GM21360 (cell line): ENCODE measurements at regions not wholly inside any gene's neighbourhood (a gene's known extent, or its start where the extent isn't known, plus 50 kb on each side); places are given as distances from the start of the nearest gene placed in this dataset.
"Not testable (repeated sequence)": the region's sequence is repeated elsewhere in the genome, so short reads cannot be mapped to it uniquely, and the experiment has no call there.

Source experiments
- ATAC-seq: cut with Tn5 transposase; IDR thresholded peaks from one replicate; pipeline ENCODE4 v1.9.1; 2021; ENCODE audit warnings: mild to moderate bottlenecking, moderate library complexity; ENCODE audit not compliant: unreplicated experiment

- ATAC-seq, result no peak
These were observed 341.8 kb upstream of the GJE1 start for GRCh38 chr6:141790921-141791320.

DNA sequence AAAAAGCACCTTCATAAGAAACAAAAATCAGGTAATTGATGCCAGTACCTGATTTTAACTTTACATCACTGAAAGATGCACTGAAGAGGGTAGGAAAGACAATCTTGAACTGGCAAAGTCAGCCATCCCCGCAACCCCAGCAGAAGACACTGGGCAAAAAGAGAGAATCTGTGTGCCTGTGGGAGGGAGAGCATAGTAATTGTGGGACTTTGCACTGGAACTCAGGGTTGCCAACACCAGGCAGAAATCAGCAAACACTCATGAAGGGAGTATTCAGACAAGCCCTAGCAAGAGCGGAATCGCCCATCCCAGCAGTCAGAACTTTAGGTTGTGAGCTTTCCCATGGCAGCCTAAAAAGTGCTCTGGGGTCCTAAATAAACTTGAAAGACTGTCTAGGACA lies 344.6 kb upstream of the GJE1 start:
- ATAC-seq, result no peak

DNA sequence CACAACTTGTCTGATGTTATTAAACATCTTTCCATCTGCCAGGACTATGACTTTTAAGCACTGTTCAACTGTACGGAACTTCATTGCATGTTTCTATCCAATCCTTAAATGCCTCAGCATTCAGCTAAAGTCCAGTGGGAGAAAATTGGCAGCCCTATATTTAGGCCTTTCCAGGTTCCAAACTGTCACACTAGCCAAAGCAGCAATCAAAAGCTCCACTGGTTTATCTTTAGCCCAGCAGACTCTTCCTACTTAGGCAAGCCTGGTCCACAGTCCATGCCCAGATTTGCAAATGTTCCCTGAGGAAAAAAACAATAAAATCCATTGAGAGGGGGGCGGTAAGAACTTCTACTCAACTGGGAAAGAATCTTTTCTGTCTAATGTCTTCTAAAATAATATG lies 349.1 kb upstream of the GJE1 start:
- ATAC-seq, result no peak

DNA sequence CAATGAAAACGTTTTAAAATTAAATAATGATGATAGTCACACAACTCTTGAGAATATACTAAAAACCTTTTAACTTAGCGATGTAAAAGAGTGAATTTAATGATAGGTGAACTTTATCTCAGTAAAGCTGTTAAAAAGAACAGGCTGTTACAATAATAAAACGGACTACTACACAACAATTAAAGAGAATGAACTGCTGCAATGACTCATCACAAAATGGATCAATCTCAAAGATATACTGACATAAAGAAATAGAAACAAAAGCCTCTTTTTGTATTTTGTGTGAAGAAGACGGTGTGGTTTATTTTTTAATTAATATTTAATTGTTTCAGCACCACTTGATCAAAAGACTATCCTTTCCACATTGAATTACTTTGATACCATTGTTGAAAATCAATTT lies 352.4 kb upstream of the GJE1 start:
- no peak for ATAC-seq

GRCh38 chr6:141764388-141764787 lies 368.3 kb upstream of the GJE1 start:
- ATAC-seq, result no peak

- no peak for ATAC-seq
These were observed 374.3 kb upstream of the GJE1 start for GRCh38 chr6:141758430-141758829.

- ATAC-seq, result no peak
These were observed 379.5 kb upstream of the GJE1 start for GRCh38 chr6:141753180-141753579.

- peak; percentile 71 for ATAC-seq
These were observed 380.0 kb upstream of the GJE1 start for GRCh38 chr6:141752677-141753076.

DNA sequence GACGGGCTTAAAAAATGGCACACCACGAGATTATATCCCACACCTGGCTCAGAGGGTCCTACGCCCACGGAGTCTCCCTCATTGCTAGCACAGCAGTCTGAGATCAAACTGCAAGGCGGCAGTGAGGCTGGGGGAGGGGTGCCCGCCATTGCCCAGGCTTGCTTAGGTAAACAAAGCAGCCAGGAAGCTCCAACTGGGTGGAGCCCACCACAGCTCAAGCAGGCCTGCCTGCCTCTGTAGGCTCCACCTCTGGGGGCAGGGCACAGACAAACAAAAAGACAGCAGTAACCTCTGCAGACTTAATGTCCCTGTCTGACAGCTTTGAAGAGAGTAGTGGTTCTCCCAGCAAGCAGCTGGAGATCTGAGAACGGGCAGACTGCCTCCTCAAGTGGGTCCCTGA lies 386.4 kb upstream of the GJE1 start:
- not testable (repeated sequence) for ATAC-seq

DNA sequence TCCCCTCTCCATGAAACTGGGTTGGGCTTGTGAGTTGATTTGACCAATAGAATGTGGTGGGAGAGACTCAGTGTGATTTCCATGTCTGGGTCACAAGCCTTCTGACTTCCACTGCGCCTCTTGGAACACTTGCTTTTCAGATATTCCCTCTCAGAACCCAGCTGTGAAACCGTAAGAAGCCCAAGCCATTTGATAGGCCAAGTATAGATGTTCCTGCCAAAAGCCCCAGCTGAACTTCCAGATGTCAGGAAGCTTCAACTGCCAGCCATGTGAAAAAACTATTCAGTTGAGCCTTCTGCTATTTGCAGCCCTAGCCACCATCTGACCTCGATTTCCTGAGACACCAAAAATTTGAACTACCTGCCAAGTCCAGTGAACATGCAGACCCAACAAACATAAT lies 387.8 kb upstream of the GJE1 start:
- ATAC-seq, result no peak

DNA sequence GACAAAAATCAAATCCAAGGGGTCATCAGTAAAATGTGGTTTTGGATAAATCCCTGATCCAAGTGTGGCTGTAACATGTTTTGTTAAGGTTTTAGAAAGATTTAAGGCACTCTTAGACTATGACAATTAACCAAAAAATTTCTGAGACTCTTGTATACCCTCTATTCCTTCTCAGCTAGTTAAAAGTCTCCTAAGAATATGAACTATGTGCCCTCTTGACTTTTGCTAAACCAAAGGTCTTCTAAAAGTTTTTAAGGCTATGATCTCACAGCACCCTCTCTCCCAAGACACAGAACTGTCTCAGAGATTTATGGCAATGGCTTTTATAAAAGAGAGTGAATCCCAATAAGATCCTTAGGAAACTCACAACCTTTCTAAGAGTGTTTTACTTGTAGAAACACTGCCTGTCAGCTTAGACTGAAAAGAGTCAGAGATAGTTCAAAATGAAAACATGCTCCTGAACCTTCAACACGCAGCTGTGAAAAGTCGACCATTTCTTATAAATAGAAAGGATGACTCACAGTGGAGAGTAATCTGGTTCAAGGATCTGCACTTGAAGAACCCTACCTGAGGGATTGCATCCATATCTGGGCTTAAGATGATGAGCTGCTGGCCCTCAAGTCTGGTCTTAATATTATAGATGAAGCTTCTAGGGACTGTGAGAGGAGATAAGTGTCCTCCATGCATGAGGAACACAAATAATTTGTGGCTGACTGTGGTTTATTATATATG lies 388.4 kb upstream of the GJE1 start:
- no peak for ATAC-seq

DNA sequence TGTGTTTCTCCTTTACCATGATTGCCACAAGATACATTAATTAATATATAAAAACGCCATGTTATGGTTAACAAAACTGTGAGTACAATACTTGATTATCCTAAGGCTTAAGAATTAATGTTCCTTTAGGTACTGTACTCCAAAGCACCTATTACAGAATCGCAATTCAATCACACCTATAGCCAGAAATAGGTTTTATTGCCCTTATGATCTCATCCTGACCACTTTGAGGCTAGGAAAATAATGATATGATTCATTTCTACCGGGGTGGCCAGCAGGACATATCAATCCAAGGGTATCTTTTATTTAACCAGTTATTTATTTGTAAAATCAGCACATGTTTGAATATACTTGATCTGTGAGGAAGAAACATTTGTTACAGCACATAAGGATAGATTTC lies 396.6 kb upstream of the GJE1 start:
- ATAC-seq, result no peak

GRCh38 chr6:141735126-141735525 lies 397.6 kb upstream of the GJE1 start:
- no peak for ATAC-seq

GRCh38 chr6:141734071-141734840 lies 398.5 kb upstream of the GJE1 start:
- no peak for ATAC-seq

GRCh38 chr6:141729146-141729545 lies 403.6 kb upstream of the GJE1 start:
- ATAC-seq, result no peak

- ATAC-seq, result no peak
These were observed 404.4 kb upstream of the GJE1 start for GRCh38 chr6:141728330-141728729.

DNA sequence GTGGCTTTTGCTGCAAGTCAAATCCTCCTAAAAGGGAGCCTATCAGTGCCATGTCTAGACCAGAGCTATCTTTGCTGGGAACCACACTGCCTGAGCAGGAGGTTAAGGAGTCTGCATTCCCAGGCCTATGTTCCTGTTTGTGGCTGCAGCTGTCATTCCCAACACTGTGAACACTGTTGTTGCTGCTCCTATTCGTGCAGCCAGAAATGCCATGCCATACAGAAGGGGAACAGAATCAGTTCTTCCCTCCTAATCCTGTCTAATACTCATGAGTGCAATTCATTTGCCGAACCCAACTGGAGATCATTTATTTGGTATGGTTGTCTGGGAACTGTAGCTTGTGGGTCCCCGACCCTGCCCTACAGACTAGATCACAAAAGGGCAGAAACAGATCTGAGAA lies 406.5 kb upstream of the GJE1 start:
- ATAC-seq, result no peak

DNA sequence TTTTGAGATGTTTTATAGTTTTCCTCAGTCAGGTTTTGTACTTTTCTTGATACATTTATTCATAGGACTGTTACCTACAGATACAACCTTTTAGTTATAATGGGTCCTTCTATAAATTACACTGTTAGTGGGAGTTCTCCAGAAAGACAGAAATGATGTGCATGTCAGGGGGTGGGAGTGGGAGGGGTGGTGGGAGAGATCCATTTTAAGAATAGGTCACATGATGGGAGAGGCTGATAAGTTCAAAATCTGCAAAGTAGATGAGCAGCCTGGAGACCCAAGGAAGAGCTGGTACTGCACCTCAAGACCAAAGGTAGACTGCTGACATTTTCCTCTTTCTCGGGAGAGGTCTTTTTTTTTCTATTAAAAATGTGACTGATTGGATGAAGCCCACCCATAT lies 408.0 kb upstream of the GJE1 start:
- no peak for ATAC-seq

GRCh38 chr6:141719476-141719875 lies 413.2 kb upstream of the GJE1 start:
- ATAC-seq, result no peak

- ATAC-seq, result no peak
These were observed 427.3 kb upstream of the GJE1 start for GRCh38 chr6:141705431-141705830.

DNA sequence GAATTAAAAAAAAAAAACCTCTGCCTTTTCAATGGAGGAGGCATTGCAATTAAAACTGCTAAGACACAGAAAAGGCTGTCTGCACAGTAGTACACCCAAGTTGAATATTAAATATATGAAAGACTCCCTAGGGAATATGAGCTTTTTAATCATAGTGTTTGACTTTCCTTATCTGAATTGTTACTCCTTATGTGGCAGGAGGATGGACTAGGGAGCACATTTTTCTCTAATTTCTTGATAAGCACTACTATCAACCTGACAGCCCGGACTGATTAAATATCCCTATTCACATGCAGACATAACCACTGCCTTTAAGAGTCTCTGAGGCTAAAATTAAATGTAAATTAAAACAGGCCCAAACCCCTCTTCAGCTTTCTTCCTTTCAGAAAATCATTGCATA lies 428.6 kb upstream of the GJE1 start:
- ATAC-seq, result no peak

- ATAC-seq, result no peak
These were observed 431.0 kb upstream of the GJE1 start for GRCh38 chr6:141701732-141702131.

DNA sequence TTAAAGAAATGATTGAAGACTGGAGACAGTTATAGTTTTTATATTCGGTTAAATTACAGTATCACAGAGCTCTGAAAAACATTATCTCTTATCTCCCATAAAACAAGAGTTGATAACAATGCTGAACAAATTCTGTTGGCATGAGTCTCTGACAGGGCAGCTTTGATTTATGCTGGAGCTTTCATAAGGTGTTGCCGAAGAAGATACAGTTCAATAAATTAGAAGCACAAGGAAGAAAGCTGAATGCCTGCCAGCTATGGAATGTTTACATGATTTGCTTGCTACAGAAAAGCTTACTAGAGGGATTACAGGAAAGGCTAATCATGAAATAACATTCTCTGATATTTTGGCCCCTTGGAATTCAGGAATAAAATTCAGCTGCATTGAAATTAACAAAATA lies 431.9 kb upstream of the GJE1 start:
- ATAC-seq, result no peak
